Astrocyte (in vitro differentiated cells and primary cell): ENCODE measurements at regions not wholly inside any gene's neighbourhood (a gene's known extent, or its start where the extent isn't known, plus 50 kb on each side); places are given as distances from the start of the nearest gene placed in this dataset.

Experiments used
- DNase-seq: peaks from one replicate; pipeline ENCODE4 v3.0.0-alpha.2; 2010; ENCODE audit warnings: low read depth
- FAIRE-seq: peaks from 2 replicates; lab custom pipeline; 2011; peaks lifted over from hg19 to GRCh38; lab: Jason Lieb, UNC
- H2AFZ ChIP-seq: 2 replicates; pipeline ENCODE4 v1.6.0; 2012; ENCODE audit warnings: low read depth, low read length, inconsistent platforms
- H3K27ac ChIP-seq: 2 replicates; pipeline ENCODE4 v1.5.1; 2011; ENCODE audit warnings: low read depth, low read length, inconsistent platforms
- H3K27me3 ChIP-seq: 2 replicates; pipeline ENCODE4 v1.6.0; 2011; ENCODE audit warnings: low read length, inconsistent platforms; ENCODE audit not compliant: insufficient read depth
- H3K36me3 ChIP-seq: 2 replicates; pipeline ENCODE4 v1.5.1; 2011; ENCODE audit warnings: low read length, inconsistent platforms; ENCODE audit not compliant: insufficient read depth
- H3K4me1 ChIP-seq: 2 replicates; pipeline ENCODE4 v1.5.1; 2011; ENCODE audit warnings: low read length, inconsistent platforms; ENCODE audit not compliant: insufficient read depth
- H3K4me2 ChIP-seq: 2 replicates; pipeline ENCODE4 v1.6.0; 2012; ENCODE audit warnings: low read length, inconsistent platforms
- H3K4me3 ChIP-seq: 2 replicates; pipeline ENCODE4 v1.5.1; 2011; ENCODE audit warnings: low read depth, mild to moderate bottlenecking, low read length, inconsistent platforms; ENCODE audit not compliant: insufficient read depth
- H3K79me2 ChIP-seq: 2 replicates; pipeline ENCODE4 v1.6.0; 2012; ENCODE audit warnings: mild to moderate bottlenecking, low read length, inconsistent platforms; ENCODE audit not compliant: insufficient read depth
- H3K9ac ChIP-seq: 2 replicates; pipeline ENCODE4 v1.6.0; 2012; ENCODE audit warnings: mild to moderate bottlenecking, low read length, inconsistent platforms
- H3K9me3 ChIP-seq: 2 replicates; pipeline ENCODE4 v1.5.1; 2012; ENCODE audit warnings: low read depth, mild to moderate bottlenecking, low read length, inconsistent platforms; ENCODE audit not compliant: insufficient read depth
- H4K20me1 ChIP-seq: 2 replicates; pipeline ENCODE4 v1.6.0; 2012; ENCODE audit warnings: low read length, inconsistent platforms; ENCODE audit not compliant: insufficient read depth
- H3K27ac Mint-ChIP-seq: one replicate; pipeline ENCODE4 v1.8.0; 2021; ENCODE audit warnings: mild to moderate bottlenecking, mixed read lengths; ENCODE audit not compliant: unreplicated experiment
- H3K27me3 Mint-ChIP-seq: one replicate; pipeline ENCODE4 v1.8.0; 2021; ENCODE audit warnings: low read depth, mixed read lengths; ENCODE audit not compliant: unreplicated experiment
- H3K36me3 Mint-ChIP-seq: one replicate; pipeline ENCODE4 v1.8.0; 2021; ENCODE audit warnings: low read depth, mixed read lengths; ENCODE audit not compliant: unreplicated experiment
- H3K4me1 Mint-ChIP-seq: one replicate; pipeline ENCODE4 v1.8.0; 2021; ENCODE audit warnings: low read depth, mixed read lengths; ENCODE audit not compliant: unreplicated experiment
- H3K4me3 Mint-ChIP-seq: one replicate; pipeline ENCODE4 v1.8.0; 2021; ENCODE audit warnings: mild to moderate bottlenecking, moderate library complexity, mixed read lengths; ENCODE audit not compliant: unreplicated experiment
- H3K9me3 Mint-ChIP-seq: one replicate; pipeline ENCODE4 v1.8.0; 2021; ENCODE audit warnings: mild to moderate bottlenecking, mixed read lengths; ENCODE audit not compliant: unreplicated experiment
- EZH2 ChIP-seq: IDR thresholded peaks from 2 replicates; pipeline ENCODE4 v1.6.1; 2012; ENCODE audit warnings: mild to moderate bottlenecking, low read length, inconsistent platforms; ENCODE audit not compliant: insufficient read depth
- TF ChIP-seq, protein P1 (sequence below): IDR thresholded peaks from 2 replicates; pipeline ENCODE4 v1.5.1; 2011; ENCODE audit warnings: low read depth, mild to moderate bottlenecking, inconsistent platforms, low read length, moderate library complexity; ENCODE audit not compliant: insufficient read depth

DNA sequence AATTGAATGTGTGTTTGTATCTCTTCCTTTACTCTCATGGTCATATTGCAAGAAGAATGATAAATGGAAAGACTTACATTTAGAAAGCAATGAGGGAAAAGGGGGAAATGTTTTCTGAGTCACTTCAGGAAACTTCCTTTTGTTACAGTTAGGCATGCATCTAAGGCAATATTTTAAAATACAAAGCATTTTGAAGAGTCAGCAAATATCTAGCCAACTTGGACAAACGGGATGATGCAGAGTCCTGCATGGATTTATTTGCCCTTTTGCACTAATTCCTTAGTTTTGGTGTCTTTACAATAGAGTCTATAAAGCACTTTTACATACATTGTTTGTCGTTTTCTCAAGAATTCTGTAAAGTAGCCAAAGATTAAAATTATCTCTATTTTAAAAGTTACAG is 286.2 kb upstream of the UBE2E2 start:
- Histone ChIP-seq H3K4me3 (no peak overlapping the region), H3K27me3 (peaks cover 2% of the 10 kb centered on the region), H3K27ac (no peak overlapping the region), H4K20me1 (no peaks in the 10 kb centered on the region), H3K79me2 (no peaks in the 10 kb centered on the region), H2AFZ (no peak overlapping the region), H3K9me3 (no peaks in the 10 kb centered on the region), H3K9ac (no peak overlapping the region), H3K4me1 (no peaks in the 10 kb centered on the region), H3K4me2 (no peak overlapping the region), H3K36me3 (no peaks in the 10 kb centered on the region)
- no peaks in the 10 kb centered on the region for H3K36me3 Mint-ChIP-seq
- no peak for DNase-seq
- no peaks in the 10 kb centered on the region for H3K4me1 Mint-ChIP-seq
- no peak for FAIRE-seq
- H3K27me3 Mint-ChIP-seq = no peaks in the 10 kb centered on the region
- no peaks in the 10 kb centered on the region for H3K9me3 Mint-ChIP-seq
- no peak for TF ChIP-seq EZH2
- TF ChIP-seq, protein P1, sequence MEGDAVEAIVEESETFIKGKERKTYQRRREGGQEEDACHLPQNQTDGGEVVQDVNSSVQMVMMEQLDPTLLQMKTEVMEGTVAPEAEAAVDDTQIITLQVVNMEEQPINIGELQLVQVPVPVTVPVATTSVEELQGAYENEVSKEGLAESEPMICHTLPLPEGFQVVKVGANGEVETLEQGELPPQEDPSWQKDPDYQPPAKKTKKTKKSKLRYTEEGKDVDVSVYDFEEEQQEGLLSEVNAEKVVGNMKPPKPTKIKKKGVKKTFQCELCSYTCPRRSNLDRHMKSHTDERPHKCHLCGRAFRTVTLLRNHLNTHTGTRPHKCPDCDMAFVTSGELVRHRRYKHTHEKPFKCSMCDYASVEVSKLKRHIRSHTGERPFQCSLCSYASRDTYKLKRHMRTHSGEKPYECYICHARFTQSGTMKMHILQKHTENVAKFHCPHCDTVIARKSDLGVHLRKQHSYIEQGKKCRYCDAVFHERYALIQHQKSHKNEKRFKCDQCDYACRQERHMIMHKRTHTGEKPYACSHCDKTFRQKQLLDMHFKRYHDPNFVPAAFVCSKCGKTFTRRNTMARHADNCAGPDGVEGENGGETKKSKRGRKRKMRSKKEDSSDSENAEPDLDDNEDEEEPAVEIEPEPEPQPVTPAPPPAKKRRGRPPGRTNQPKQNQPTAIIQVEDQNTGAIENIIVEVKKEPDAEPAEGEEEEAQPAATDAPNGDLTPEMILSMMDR = no peak
- H3K27ac Mint-ChIP-seq = no peak overlapping the region
- H3K4me3 Mint-ChIP-seq = no peak overlapping the region

DNA sequence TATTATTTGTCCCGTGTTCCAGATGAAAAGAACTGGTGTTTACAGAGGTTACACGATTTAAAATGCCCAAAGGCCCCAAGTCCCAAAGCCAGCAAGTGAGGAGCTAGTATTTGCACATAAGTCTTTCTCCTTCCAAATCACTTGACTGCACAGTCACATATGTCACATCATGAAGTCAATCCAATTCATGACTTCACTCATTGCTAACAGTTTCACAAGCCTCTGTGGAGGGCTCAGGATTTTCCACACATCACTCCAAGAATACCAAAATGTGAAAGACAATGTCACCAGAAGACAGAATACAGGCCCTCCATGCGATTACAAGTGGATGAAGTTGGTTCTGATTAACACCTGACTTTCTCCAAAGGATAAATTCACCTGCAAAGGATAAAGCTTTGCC is 283.1 kb upstream of the UBE2E2 start:
- H3K27me3 Mint-ChIP-seq = no peaks in the 10 kb centered on the region
- H3K4me1 Mint-ChIP-seq = peaks cover 7% of the 10 kb centered on the region
- no peaks in the 10 kb centered on the region for H3K9me3 Mint-ChIP-seq

DNA sequence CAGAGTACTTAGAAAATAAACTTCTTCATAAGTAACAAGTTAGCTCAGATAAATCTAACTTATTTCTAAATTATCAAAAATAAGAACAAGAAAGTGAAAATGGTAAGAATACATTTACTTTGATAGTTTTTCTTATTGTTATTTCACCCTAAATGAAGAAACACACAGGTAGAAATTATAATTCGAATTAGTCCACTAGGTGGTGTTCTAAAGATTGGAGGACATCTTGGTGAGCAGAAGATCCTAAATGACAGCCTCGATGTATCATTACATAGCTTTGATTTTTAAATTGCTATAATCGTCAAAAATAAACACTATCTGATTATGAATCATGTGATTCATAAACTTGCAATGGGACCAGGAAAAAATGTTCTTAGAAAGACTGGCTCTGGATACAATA is 280.8 kb upstream of the UBE2E2 start:
- no peak overlapping the region for H3K27ac ChIP-seq
- peaks cover 7% of the 10 kb centered on the region for H3K4me1 Mint-ChIP-seq
- FAIRE-seq = no peak
- no peak for DNase-seq
- no peaks in the 10 kb centered on the region for H3K79me2 ChIP-seq
- no peaks in the 10 kb centered on the region for H3K27me3 Mint-ChIP-seq
- H3K4me1 ChIP-seq = no peaks in the 10 kb centered on the region
- no peak overlapping the region for H3K4me3 ChIP-seq
- no peak for TF ChIP-seq EZH2
- TF ChIP-seq, protein P1 = peak; percentile 17
- no peak overlapping the region for H3K9ac ChIP-seq
- H3K27ac Mint-ChIP-seq = no peak overlapping the region
- no peaks in the 10 kb centered on the region for H4K20me1 ChIP-seq
- no peaks in the 10 kb centered on the region for H3K36me3 Mint-ChIP-seq
- H3K4me3 Mint-ChIP-seq = no peak overlapping the region
- H3K9me3 ChIP-seq = no peaks in the 10 kb centered on the region
- no peaks in the 10 kb centered on the region for H3K9me3 Mint-ChIP-seq
- no peaks in the 10 kb centered on the region for H3K36me3 ChIP-seq
- H3K4me2 ChIP-seq = no peak overlapping the region
- H2AFZ ChIP-seq = no peak overlapping the region
- no peaks in the 10 kb centered on the region for H3K27me3 ChIP-seq

More for the DNA sequence above, 283.1 kb upstream of the UBE2E2 start:
- FAIRE-seq (no peak), DNase-seq (no peak)
- no peaks in the 10 kb centered on the region for H3K9me3 ChIP-seq
- TF ChIP-seq, protein P1 = no peak
- no peak for TF ChIP-seq EZH2
- peaks cover 2% of the 10 kb centered on the region for H3K27me3 ChIP-seq
- no peak overlapping the region for H3K27ac Mint-ChIP-seq
- no peak overlapping the region for H3K27ac ChIP-seq
- no peaks in the 10 kb centered on the region for H3K4me1 ChIP-seq
- no peaks in the 10 kb centered on the region for H3K79me2 ChIP-seq
- no peak overlapping the region for H3K9ac ChIP-seq
- no peaks in the 10 kb centered on the region for H3K36me3 Mint-ChIP-seq
- H3K36me3 ChIP-seq = no peaks in the 10 kb centered on the region
- H3K4me2 ChIP-seq = no peak overlapping the region
- H4K20me1 ChIP-seq = no peaks in the 10 kb centered on the region
- H2AFZ ChIP-seq = no peak overlapping the region
- no peak overlapping the region for H3K4me3 ChIP-seq
- no peak overlapping the region for H3K4me3 Mint-ChIP-seq
